ENCODE measurements at regions not wholly inside any gene's neighbourhood (a gene's known extent, or its start where the extent isn't known, plus 50 kb on each side); places are given as distances from the start of the nearest gene placed in this dataset.
"Not testable (repeated sequence)": the region's sequence is repeated elsewhere in the genome, so short reads cannot be mapped to it uniquely, and the experiment has no call there.

- H3K9me3 ChIP-seq (ENCODE audit: control extremely low read depth in 1 of 5, control insufficient read depth in 4 of 5, insufficient read depth in 2 of 5, low read depth in 1 of 5, low read length in 4 of 5) = no peaks in the 10 kb centered on the region
- H3K4me3 ChIP-seq (ENCODE audit: control insufficient read depth in 1 of 7, extremely low read depth in 1 of 7, insufficient read depth in 4 of 7, low read depth in 2 of 7, low read length in 6 of 7) = no peak overlapping the region
- DNase-seq = no peak
- no peak overlapping the region for H3K27ac ChIP-seq (ENCODE audit: insufficient read depth in 1 of 2, low read depth in 1 of 2, low read length in 2 of 2, poor library complexity in 1 of 2, severe bottlenecking in 2 of 2)
- no peaks in the 10 kb centered on the region for H3K27me3 ChIP-seq (replicated peaks in 2 of 5; ENCODE audit: control insufficient read depth in 4 of 5, insufficient read depth in 5 of 5, low read length in 4 of 5)
- CTCF ChIA-PET = no interaction called here
- H3K36me3 ChIP-seq (ENCODE audit: control insufficient read depth in 4 of 4, insufficient read depth in 4 of 4, low read length in 3 of 4) = no peaks in the 10 kb centered on the region
- H3K4me1 ChIP-seq (ENCODE audit: control extremely low read depth in 1 of 4, control insufficient read depth in 4 of 4, insufficient read depth in 4 of 4, low read length in 3 of 4) = no peaks in the 10 kb centered on the region
- WGBS (ENCODE audit: insufficient coverage) = 97% methylated on average over 4 of the region's 6 CpGs
- POLR2A ChIA-PET = no interaction called here
These were observed 212.7 kb upstream of the FAM3C start for GRCh38 chr7:121608785-121609184.

- peak in 1 of 3 donors; percentile 0 for DNase-seq
- H3K9me3 ChIP-seq (ENCODE audit: control extremely low read depth in 1 of 5, control insufficient read depth in 4 of 5, insufficient read depth in 2 of 5, low read depth in 1 of 5, low read length in 4 of 5); H3K4me3 ChIP-seq (ENCODE audit: control insufficient read depth in 1 of 7, extremely low read depth in 1 of 7, insufficient read depth in 4 of 7, low read depth in 2 of 7, low read length in 6 of 7); POLR2A ChIA-PET; H3K4me1 ChIP-seq (ENCODE audit: control extremely low read depth in 1 of 4, control insufficient read depth in 4 of 4, insufficient read depth in 4 of 4, low read length in 3 of 4); H3K27ac ChIP-seq (ENCODE audit: insufficient read depth in 1 of 2, low read depth in 1 of 2, low read length in 2 of 2, poor library complexity in 1 of 2, severe bottlenecking in 2 of 2); H3K36me3 ChIP-seq (ENCODE audit: control insufficient read depth in 4 of 4, insufficient read depth in 4 of 4, low read length in 3 of 4); CTCF ChIA-PET; H3K27me3 ChIP-seq (replicated peaks in 2 of 5; ENCODE audit: control insufficient read depth in 4 of 5, insufficient read depth in 5 of 5, low read length in 4 of 5): not testable (repeated sequence)
- 67% methylated on average over 1 of the region's 2 CpGs for WGBS (ENCODE audit: insufficient coverage)
These were observed 212.1 kb upstream of the FAM3C start for GRCh38 chr7:121608183-121608582.

GRCh38 chr7:121605317-121605680 is 209.2 kb upstream of the FAM3C start:
- Histone ChIP-seq H3K36me3 (ENCODE audit: control insufficient read depth in 4 of 4, insufficient read depth in 4 of 4, low read length in 3 of 4) (no peaks in the 10 kb centered on the region), H3K27ac (ENCODE audit: insufficient read depth in 1 of 2, low read depth in 1 of 2, low read length in 2 of 2, poor library complexity in 1 of 2, severe bottlenecking in 2 of 2) (no peak overlapping the region), H3K4me3 (ENCODE audit: control insufficient read depth in 1 of 7, extremely low read depth in 1 of 7, insufficient read depth in 4 of 7, low read depth in 2 of 7, low read length in 6 of 7) (no peak overlapping the region), H3K27me3 (replicated peaks in 2 of 5; ENCODE audit: control insufficient read depth in 4 of 5, insufficient read depth in 5 of 5, low read length in 4 of 5) (no peaks in the 10 kb centered on the region), H3K4me1 (ENCODE audit: control extremely low read depth in 1 of 4, control insufficient read depth in 4 of 4, insufficient read depth in 4 of 4, low read length in 3 of 4) (no peaks in the 10 kb centered on the region), H3K9me3 (ENCODE audit: control extremely low read depth in 1 of 5, control insufficient read depth in 4 of 5, insufficient read depth in 2 of 5, low read depth in 1 of 5, low read length in 4 of 5) (no peaks in the 10 kb centered on the region)
- ChIA-PET CTCF (interaction anchor here (1.1 kb wide), 1 partner anchor 26 kb away, joined by 4 read pairs; no protein-coding TSS in a partner anchor), POLR2A (no interaction called here)
- no peak for DNase-seq
- 100% methylated on average over 1 of the region's 3 CpGs for WGBS (ENCODE audit: insufficient coverage)

- H3K4me1 ChIP-seq (ENCODE audit: control extremely low read depth in 1 of 4, control insufficient read depth in 4 of 4, insufficient read depth in 4 of 4, low read length in 3 of 4) = no peaks in the 10 kb centered on the region
- no peak overlapping the region for H3K4me3 ChIP-seq (ENCODE audit: control insufficient read depth in 1 of 7, extremely low read depth in 1 of 7, insufficient read depth in 4 of 7, low read depth in 2 of 7, low read length in 6 of 7)
- H3K27me3 ChIP-seq (replicated peaks in 2 of 5; ENCODE audit: control insufficient read depth in 4 of 5, insufficient read depth in 5 of 5, low read length in 4 of 5) = no peaks in the 10 kb centered on the region
- 91% methylated on average over 2 of the region's 2 CpGs for WGBS (ENCODE audit: insufficient coverage)
- H3K36me3 ChIP-seq (ENCODE audit: control insufficient read depth in 4 of 4, insufficient read depth in 4 of 4, low read length in 3 of 4) = no peaks in the 10 kb centered on the region
- POLR2A ChIA-PET = interaction anchor here (0.7 kb wide), 1 partner anchor 191 kb away, joined by 6 read pairs; no protein-coding TSS in a partner anchor
- CTCF ChIA-PET = interaction anchor here (1.1 kb wide), 1 partner anchor 26 kb away, joined by 4 read pairs; no protein-coding TSS in a partner anchor
- H3K9me3 ChIP-seq (ENCODE audit: control extremely low read depth in 1 of 5, control insufficient read depth in 4 of 5, insufficient read depth in 2 of 5, low read depth in 1 of 5, low read length in 4 of 5) = no peaks in the 10 kb centered on the region
- DNase-seq = no peak
- H3K27ac ChIP-seq (ENCODE audit: insufficient read depth in 1 of 2, low read depth in 1 of 2, low read length in 2 of 2, poor library complexity in 1 of 2, severe bottlenecking in 2 of 2) = no peak overlapping the region
These were observed 208.7 kb upstream of the FAM3C start for GRCh38 chr7:121604627-121605316.

GRCh38 chr7:121603886-121604285 is 207.8 kb upstream of the FAM3C start:
- DNase-seq = no peak
- POLR2A ChIA-PET = interaction anchor here (0.6 kb wide), 1 partner anchor 291 kb away, joined by 3 read pairs; no protein-coding TSS in a partner anchor
- no peaks in the 10 kb centered on the region for H3K9me3 ChIP-seq (ENCODE audit: control extremely low read depth in 1 of 5, control insufficient read depth in 4 of 5, insufficient read depth in 2 of 5, low read depth in 1 of 5, low read length in 4 of 5)
- no peak overlapping the region for H3K27ac ChIP-seq (ENCODE audit: insufficient read depth in 1 of 2, low read depth in 1 of 2, low read length in 2 of 2, poor library complexity in 1 of 2, severe bottlenecking in 2 of 2)
- no CpG with 5 or more reads among the region's 2 CpGs for WGBS (ENCODE audit: insufficient coverage)
- H3K4me1 ChIP-seq (ENCODE audit: control extremely low read depth in 1 of 4, control insufficient read depth in 4 of 4, insufficient read depth in 4 of 4, low read length in 3 of 4) = no peaks in the 10 kb centered on the region
- no peaks in the 10 kb centered on the region for H3K36me3 ChIP-seq (ENCODE audit: control insufficient read depth in 4 of 4, insufficient read depth in 4 of 4, low read length in 3 of 4)
- no peak overlapping the region for H3K4me3 ChIP-seq (ENCODE audit: control insufficient read depth in 1 of 7, extremely low read depth in 1 of 7, insufficient read depth in 4 of 7, low read depth in 2 of 7, low read length in 6 of 7)
- no peaks in the 10 kb centered on the region for H3K27me3 ChIP-seq (replicated peaks in 2 of 5; ENCODE audit: control insufficient read depth in 4 of 5, insufficient read depth in 5 of 5, low read length in 4 of 5)
- CTCF ChIA-PET = interaction anchor here (1.1 kb wide), 1 partner anchor 25 kb away, joined by 4 read pairs; no protein-coding TSS in a partner anchor

- ChIA-PET POLR2A (no interaction called here), CTCF (no interaction called here)
- Histone ChIP-seq H3K27me3 (replicated peaks in 2 of 5; ENCODE audit: control insufficient read depth in 4 of 5, insufficient read depth in 5 of 5, low read length in 4 of 5) (no peaks in the 10 kb centered on the region), H3K36me3 (ENCODE audit: control insufficient read depth in 4 of 4, insufficient read depth in 4 of 4, low read length in 3 of 4) (no peaks in the 10 kb centered on the region), H3K9me3 (ENCODE audit: control extremely low read depth in 1 of 5, control insufficient read depth in 4 of 5, insufficient read depth in 2 of 5, low read depth in 1 of 5, low read length in 4 of 5) (no peaks in the 10 kb centered on the region), H3K4me1 (ENCODE audit: control extremely low read depth in 1 of 4, control insufficient read depth in 4 of 4, insufficient read depth in 4 of 4, low read length in 3 of 4) (no peaks in the 10 kb centered on the region), H3K4me3 (ENCODE audit: control insufficient read depth in 1 of 7, extremely low read depth in 1 of 7, insufficient read depth in 4 of 7, low read depth in 2 of 7, low read length in 6 of 7) (no peak overlapping the region), H3K27ac (ENCODE audit: insufficient read depth in 1 of 2, low read depth in 1 of 2, low read length in 2 of 2, poor library complexity in 1 of 2, severe bottlenecking in 2 of 2) (no peak overlapping the region)
- 100% methylated on average over 1 of the region's 1 CpG for WGBS (ENCODE audit: insufficient coverage)
- no peak for DNase-seq
These were observed 203.8 kb upstream of the FAM3C start for GRCh38 chr7:121599887-121600286.

- Histone ChIP-seq H3K9me3 (ENCODE audit: control extremely low read depth in 1 of 5, control insufficient read depth in 4 of 5, insufficient read depth in 2 of 5, low read depth in 1 of 5, low read length in 4 of 5) (peaks cover 0 to 2% (median 0%) of the 10 kb centered on the region in 5 experiments), H3K27me3 (replicated peaks in 2 of 5; ENCODE audit: control insufficient read depth in 4 of 5, insufficient read depth in 5 of 5, low read length in 4 of 5) (no peaks in the 10 kb centered on the region), H3K27ac (ENCODE audit: insufficient read depth in 1 of 2, low read depth in 1 of 2, low read length in 2 of 2, poor library complexity in 1 of 2, severe bottlenecking in 2 of 2) (no peak overlapping the region), H3K36me3 (ENCODE audit: control insufficient read depth in 4 of 4, insufficient read depth in 4 of 4, low read length in 3 of 4) (no peaks in the 10 kb centered on the region), H3K4me1 (ENCODE audit: control extremely low read depth in 1 of 4, control insufficient read depth in 4 of 4, insufficient read depth in 4 of 4, low read length in 3 of 4) (no peaks in the 10 kb centered on the region), H3K4me3 (ENCODE audit: control insufficient read depth in 1 of 7, extremely low read depth in 1 of 7, insufficient read depth in 4 of 7, low read depth in 2 of 7, low read length in 6 of 7) (no peak overlapping the region)
- WGBS (ENCODE audit: insufficient coverage) = 86% methylated on average over 1 of the region's 5 CpGs
- CTCF ChIA-PET = no interaction called here
- POLR2A ChIA-PET = no interaction called here
- DNase-seq = no peak
These were observed 199.9 kb upstream of the FAM3C start for GRCh38 chr7:121595758-121596696.

All from common myeloid progenitor, CD34-positive (primary cell).